Right lobe of liver (tissue), 4 donors: ENCODE measurements at regions not wholly inside any gene's neighbourhood (a gene's known extent, or its start where the extent isn't known, plus 50 kb on each side); places are given as distances from the start of the nearest gene placed in this dataset.

Experiments used
- CTCF ChIP-seq, 4 donors: fragments of 200-600 bp in 3 of 4; fragments of 450-650 bp in 1 of 4; IDR thresholded peaks; one replicate each; pipeline versions ENCODE4 v1.5.1 to v1.8.0; 2016 to 2022; ENCODE audit warnings: antibody characterized with exemption in 4 of 4, mild to moderate bottlenecking in 2 of 4
- POLR2A ChIP-seq: fragments of 450-650 bp; IDR thresholded peaks from one replicate; pipeline ENCODE4 v1.6.1; 2017; ENCODE audit warnings: antibody characterized with exemption, mild to moderate bottlenecking
- donor health status: DM: no; HTN: no; CAD: no.
- donor health status: DM: no; HTN: no; CAD: no.
- donor health status: DM: no; HTN: yes; CAD: no.

GRCh38 chr6:2426561-2427340, 181.3 kb upstream of the GMDS start:
- TF ChIP-seq POLR2A (no peak), CTCF (IDR thresholded peaks at IDR 0.05) (no peak)
